ENCODE measurements at regions not wholly inside any gene's neighbourhood (a gene's known extent, or its start where the extent isn't known, plus 50 kb on each side); places are given as distances from the start of the nearest gene placed in this dataset.

DNA sequence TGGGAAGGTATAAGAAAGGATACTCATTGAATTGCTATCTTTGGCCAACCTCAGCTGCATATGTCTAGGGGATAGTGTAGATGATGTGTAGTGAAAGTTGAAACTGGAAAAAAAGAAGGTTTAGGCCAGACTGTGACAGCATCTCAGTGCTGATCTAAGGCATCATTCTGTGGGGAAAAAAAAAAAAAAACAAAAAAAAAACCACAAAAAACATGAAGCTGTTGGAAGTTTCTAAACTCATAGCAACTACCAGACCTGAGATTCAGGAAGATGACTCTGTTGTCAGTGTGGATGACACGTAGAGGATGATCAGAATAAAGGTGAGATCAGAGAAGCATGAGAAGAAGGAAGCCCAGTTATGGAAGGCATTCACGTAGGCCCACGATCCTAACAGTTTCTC lies 100.8 kb upstream of the CNKSR3 start:
- no peak overlapping the region for H3K4me2 ChIP-seq (ENCODE audit: low read length)
- H3K36me3 ChIP-seq (ENCODE audit: control insufficient read depth in 1 of 2, insufficient read depth in 2 of 2, low read length in 2 of 2): no peaks in the 10 kb centered on the region
- no peak for TF ChIP-seq POLR2A (IDR thresholded peaks at IDR 0.05; ENCODE audit: borderline replicate concordance, extremely low read depth, insufficient read depth, insufficient read length)
- no peak for TF ChIP-seq SP1 (IDR thresholded peaks at IDR 0.05; ENCODE audit: low read depth)
- TF ChIP-seq, protein P1, sequence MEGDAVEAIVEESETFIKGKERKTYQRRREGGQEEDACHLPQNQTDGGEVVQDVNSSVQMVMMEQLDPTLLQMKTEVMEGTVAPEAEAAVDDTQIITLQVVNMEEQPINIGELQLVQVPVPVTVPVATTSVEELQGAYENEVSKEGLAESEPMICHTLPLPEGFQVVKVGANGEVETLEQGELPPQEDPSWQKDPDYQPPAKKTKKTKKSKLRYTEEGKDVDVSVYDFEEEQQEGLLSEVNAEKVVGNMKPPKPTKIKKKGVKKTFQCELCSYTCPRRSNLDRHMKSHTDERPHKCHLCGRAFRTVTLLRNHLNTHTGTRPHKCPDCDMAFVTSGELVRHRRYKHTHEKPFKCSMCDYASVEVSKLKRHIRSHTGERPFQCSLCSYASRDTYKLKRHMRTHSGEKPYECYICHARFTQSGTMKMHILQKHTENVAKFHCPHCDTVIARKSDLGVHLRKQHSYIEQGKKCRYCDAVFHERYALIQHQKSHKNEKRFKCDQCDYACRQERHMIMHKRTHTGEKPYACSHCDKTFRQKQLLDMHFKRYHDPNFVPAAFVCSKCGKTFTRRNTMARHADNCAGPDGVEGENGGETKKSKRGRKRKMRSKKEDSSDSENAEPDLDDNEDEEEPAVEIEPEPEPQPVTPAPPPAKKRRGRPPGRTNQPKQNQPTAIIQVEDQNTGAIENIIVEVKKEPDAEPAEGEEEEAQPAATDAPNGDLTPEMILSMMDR (IDR thresholded peaks at IDR 0.05 in 2 of 3, conservative IDR thresholded peaks at IDR 0.05 in 1 of 3; ENCODE audit: borderline replicate concordance in 1 of 3, insufficient read depth in 1 of 3, low read depth in 2 of 3, low read length in 2 of 3): no peak
- TF ChIP-seq EGR1 (IDR thresholded peaks at IDR 0.05; ENCODE audit: low read depth): no peak
- no peak for TF ChIP-seq SRF (IDR thresholded peaks at IDR 0.05; ENCODE audit: low read depth)
- TF ChIP-seq ZFX (IDR thresholded peaks at IDR 0.05): no peak
- TF ChIP-seq SIN3A (IDR thresholded peaks at IDR 0.05; ENCODE audit: low read depth): no peak
- TF ChIP-seq, protein P2, sequence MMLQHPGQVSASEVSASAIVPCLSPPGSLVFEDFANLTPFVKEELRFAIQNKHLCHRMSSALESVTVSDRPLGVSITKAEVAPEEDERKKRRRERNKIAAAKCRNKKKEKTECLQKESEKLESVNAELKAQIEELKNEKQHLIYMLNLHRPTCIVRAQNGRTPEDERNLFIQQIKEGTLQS (IDR thresholded peaks at IDR 0.05): no peak
- no peak for TF ChIP-seq CBX3 (IDR thresholded peaks at IDR 0.05; ENCODE audit: low read depth)
- no peak for TF ChIP-seq ZNF274 (IDR thresholded peaks at IDR 0.05; ENCODE audit: low read depth, low read length)
- TF ChIP-seq EZH2 (IDR thresholded peaks at IDR 0.05): no peak
- TF ChIP-seq, protein P3, sequence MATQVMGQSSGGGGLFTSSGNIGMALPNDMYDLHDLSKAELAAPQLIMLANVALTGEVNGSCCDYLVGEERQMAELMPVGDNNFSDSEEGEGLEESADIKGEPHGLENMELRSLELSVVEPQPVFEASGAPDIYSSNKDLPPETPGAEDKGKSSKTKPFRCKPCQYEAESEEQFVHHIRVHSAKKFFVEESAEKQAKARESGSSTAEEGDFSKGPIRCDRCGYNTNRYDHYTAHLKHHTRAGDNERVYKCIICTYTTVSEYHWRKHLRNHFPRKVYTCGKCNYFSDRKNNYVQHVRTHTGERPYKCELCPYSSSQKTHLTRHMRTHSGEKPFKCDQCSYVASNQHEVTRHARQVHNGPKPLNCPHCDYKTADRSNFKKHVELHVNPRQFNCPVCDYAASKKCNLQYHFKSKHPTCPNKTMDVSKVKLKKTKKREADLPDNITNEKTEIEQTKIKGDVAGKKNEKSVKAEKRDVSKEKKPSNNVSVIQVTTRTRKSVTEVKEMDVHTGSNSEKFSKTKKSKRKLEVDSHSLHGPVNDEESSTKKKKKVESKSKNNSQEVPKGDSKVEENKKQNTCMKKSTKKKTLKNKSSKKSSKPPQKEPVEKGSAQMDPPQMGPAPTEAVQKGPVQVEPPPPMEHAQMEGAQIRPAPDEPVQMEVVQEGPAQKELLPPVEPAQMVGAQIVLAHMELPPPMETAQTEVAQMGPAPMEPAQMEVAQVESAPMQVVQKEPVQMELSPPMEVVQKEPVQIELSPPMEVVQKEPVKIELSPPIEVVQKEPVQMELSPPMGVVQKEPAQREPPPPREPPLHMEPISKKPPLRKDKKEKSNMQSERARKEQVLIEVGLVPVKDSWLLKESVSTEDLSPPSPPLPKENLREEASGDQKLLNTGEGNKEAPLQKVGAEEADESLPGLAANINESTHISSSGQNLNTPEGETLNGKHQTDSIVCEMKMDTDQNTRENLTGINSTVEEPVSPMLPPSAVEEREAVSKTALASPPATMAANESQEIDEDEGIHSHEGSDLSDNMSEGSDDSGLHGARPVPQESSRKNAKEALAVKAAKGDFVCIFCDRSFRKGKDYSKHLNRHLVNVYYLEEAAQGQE (IDR thresholded peaks at IDR 0.05; ENCODE audit: low read depth): no peak
- no peak for TF ChIP-seq ELF1 (IDR thresholded peaks at IDR 0.05; ENCODE audit: borderline replicate concordance, low read depth)
- no peak for TF ChIP-seq TCF7L2 (IDR thresholded peaks at IDR 0.05; ENCODE audit: borderline replicate concordance, extremely low read depth, insufficient read depth, insufficient read length)
- TF ChIP-seq YY1 (IDR thresholded peaks at IDR 0.05; ENCODE audit: extremely low read depth, insufficient replicate concordance, low read depth, low read length): no peak
- TF ChIP-seq EZH2phosphoT487 (IDR thresholded peaks at IDR 0.05; ENCODE audit: borderline replicate concordance): no peak
- H3K27me3 ChIP-seq (ENCODE audit: insufficient read depth, low read length): no peaks in the 10 kb centered on the region
- RAD21 ChIA-PET (ENCODE audit: low non-redundant PET in 1 of 2, low total read pairs in 2 of 2, uncharacterized antibody in 2 of 2, unreplicated experiment in 2 of 2): interaction anchor here in 1 of 2 experiments (0.6 kb wide), 1 partner anchor 459 kb away, joined by 4 read pairs; no protein-coding TSS in a partner anchor
- 0 out of 2 replicates have a peak, but pooled peaks cover 6% of the 10 kb centered on the region for H3K9me2 ChIP-seq (ENCODE audit: insufficient read depth)
- no peak for ATAC-seq
- POLR2A ChIA-PET: no interaction called here
- H3K27ac ChIP-seq (ENCODE audit: low read depth, low read length): no peak overlapping the region
- H2AFZ ChIP-seq (ENCODE audit: low read depth, low read length, poor library complexity, severe bottlenecking): no peak overlapping the region
- BruUV-seq (replicated peaks): no TSS peak
- DNase-seq (ENCODE audit: low read depth, low spot score): no peak
- no peaks in the 10 kb centered on the region for H3K9me3 ChIP-seq (ENCODE audit: control insufficient read depth in 1 of 2, insufficient read depth in 1 of 2, low read depth in 1 of 2, low read length in 2 of 2)
- no peaks in the 10 kb centered on the region for H3K79me2 ChIP-seq (ENCODE audit: insufficient read depth, low read length)
- H3K4me1 ChIP-seq (ENCODE audit: control insufficient read depth in 1 of 2, insufficient read depth in 2 of 2, low read length in 2 of 2): peaks cover 5 to 20% of the 10 kb centered on the region in 2 experiments; a peak in 3 of 4 replicates
- H3K4me3 ChIP-seq (replicated peaks in 1 of 2; ENCODE audit: low read depth in 1 of 2, low read length in 2 of 2): no peak overlapping the region
- H3K9ac ChIP-seq (ENCODE audit: low read length): no peak overlapping the region
- no peaks in the 10 kb centered on the region for H4K20me1 ChIP-seq (ENCODE audit: insufficient read depth)
- intact Hi-C loops (cut with micrococcal nuclease): no loop called here
- CTCF ChIA-PET: interaction anchor here (0.6 kb wide), 1 partner anchor 285 kb away, joined by 3 read pairs; no protein-coding TSS in a partner anchor
